SK-N-DZ (cell line): ENCODE measurements at regions not wholly inside any gene's neighbourhood (a gene's known extent, or its start where the extent isn't known, plus 50 kb on each side); places are given as distances from the start of the nearest gene placed in this dataset.
"Not testable (repeated sequence)": the region's sequence is repeated elsewhere in the genome, so short reads cannot be mapped to it uniquely, and the experiment has no call there.

Experiments used
- DNase-seq: peaks from one replicate; pipeline ENCODE4 v3.0.0-alpha.2; 2015; ENCODE audit warnings: low spot score

GRCh38 chr20:28562510-28562898 is 2695.0 kb upstream of the DEFB115 start:
- no peak for DNase-seq

- not testable (repeated sequence) for DNase-seq
Measured at GRCh38 chr20:28562899-28563521, 2694.5 kb upstream of the DEFB115 start.

GRCh38 chr20:28564024-28564423 is 2693.4 kb upstream of the DEFB115 start:
- not testable (repeated sequence) for DNase-seq

- DNase-seq = not testable (repeated sequence)
Measured at GRCh38 chr20:28564688-28565463, 2692.6 kb upstream of the DEFB115 start.

GRCh38 chr20:28575991-28576390 is 2681.5 kb upstream of the DEFB115 start:
- DNase-seq = not testable (repeated sequence)

GRCh38 chr20:28591680-28592079 is 2665.8 kb upstream of the DEFB115 start:
- not testable (repeated sequence) for DNase-seq

- not testable (repeated sequence) for DNase-seq
Measured at GRCh38 chr20:28593383-28593782, 2664.1 kb upstream of the DEFB115 start.

GRCh38 chr20:28594476-28594875 is 2663.0 kb upstream of the DEFB115 start:
- not testable (repeated sequence) for DNase-seq

- DNase-seq = not testable (repeated sequence)
Measured at GRCh38 chr20:28602006-28602402, 2655.5 kb upstream of the DEFB115 start.

GRCh38 chr20:28602403-28603217 is 2654.9 kb upstream of the DEFB115 start:
- peak; percentile 94 for DNase-seq

GRCh38 chr20:28603218-28603577 is 2654.3 kb upstream of the DEFB115 start:
- not testable (repeated sequence) for DNase-seq

- DNase-seq = no peak
Measured at GRCh38 chr20:28616354-28616753, 2641.1 kb upstream of the DEFB115 start.

GRCh38 chr20:28619956-28620651 is 2637.4 kb upstream of the DEFB115 start:
- DNase-seq = not testable (repeated sequence)

GRCh38 chr20:28625112-28625511 is 2632.4 kb upstream of the DEFB115 start:
- not testable (repeated sequence) for DNase-seq

GRCh38 chr20:28640831-28641230 is 2616.6 kb upstream of the DEFB115 start:
- DNase-seq = not testable (repeated sequence)
